AG09319 (cell line): ENCODE measurements at regions not wholly inside any gene's neighbourhood (a gene's known extent, or its start where the extent isn't known, plus 50 kb on each side); places are given as distances from the start of the nearest gene placed in this dataset.
"Not testable (repeated sequence)": the region's sequence is repeated elsewhere in the genome, so short reads cannot be mapped to it uniquely, and the experiment has no call there.

Experiments used
- DNase-seq: peaks from one replicate; pipeline ENCODE4 v3.0.0-alpha.2; 2010; ENCODE audit warnings: low read depth; ENCODE audit errors: extremely low read depth
- CTCF ChIP-seq: IDR thresholded peaks from 2 replicates; pipeline ENCODE4 v1.5.1; 2011; ENCODE audit warnings: low read depth, mild to moderate bottlenecking, inconsistent platforms, low read length, moderate library complexity

GRCh38 chr16:65384441-65384840 lies 262.6 kb upstream of the CDH11 start:
- DNase-seq, result no peak
- TF ChIP-seq CTCF, result no peak

GRCh38 chr16:65377195-65377594 lies 255.3 kb upstream of the CDH11 start:
- TF ChIP-seq CTCF, result no peak
- no peak for DNase-seq

- no peak for DNase-seq
- TF ChIP-seq CTCF, result no peak
Measured at GRCh38 chr16:65376601-65377000, 254.7 kb upstream of the CDH11 start.

- TF ChIP-seq CTCF, result no peak
- no peak for DNase-seq
Measured at GRCh38 chr16:65375651-65376050, 253.8 kb upstream of the CDH11 start.

- DNase-seq, result no peak
- TF ChIP-seq CTCF, result no peak
Measured at GRCh38 chr16:65373097-65373496, 251.2 kb upstream of the CDH11 start.

- no peak for DNase-seq
- no peak for TF ChIP-seq CTCF
Measured at GRCh38 chr16:65372171-65372570, 250.3 kb upstream of the CDH11 start.

GRCh38 chr16:65365732-65366715 lies 244.2 kb upstream of the CDH11 start:
- no peak for DNase-seq
- no peak for TF ChIP-seq CTCF

GRCh38 chr16:65356721-65357120 lies 234.9 kb upstream of the CDH11 start:
- DNase-seq, result not testable (repeated sequence)
